ENCODE measurements at regions not wholly inside any gene's neighbourhood (a gene's known extent, or its start where the extent isn't known, plus 50 kb on each side); places are given as distances from the start of the nearest gene placed in this dataset.

- H3K36me3 Mint-ChIP-seq (ENCODE audit: unreplicated experiment): no peaks in the 10 kb centered on the region
- no peak for DNase-seq
- no peak overlapping the region for H3K4me3 Mint-ChIP-seq (ENCODE audit: unreplicated experiment)
- TF ChIP-seq CTCF (IDR thresholded peaks at IDR 0.05; ENCODE audit: partially characterized antibody, unreplicated experiment): no peak
- no peaks in the 10 kb centered on the region for H3K27me3 Mint-ChIP-seq (ENCODE audit: unreplicated experiment)
- H3K4me1 Mint-ChIP-seq (ENCODE audit: low read depth, unreplicated experiment): no peaks in the 10 kb centered on the region
- H3K9me3 Mint-ChIP-seq (ENCODE audit: unreplicated experiment): peaks cover 3% of the 10 kb centered on the region
- no peak overlapping the region for H3K27ac Mint-ChIP-seq (ENCODE audit: unreplicated experiment)
These were observed 507.9 kb downstream of the RPS24 start for GRCh38 chr10:78541481-78542140.

GRCh38 chr10:78542141-78542489, 508.5 kb downstream of the RPS24 start:
- DNase-seq: no peak
- TF ChIP-seq CTCF (IDR thresholded peaks at IDR 0.05; ENCODE audit: partially characterized antibody, unreplicated experiment): no peak
- no peaks in the 10 kb centered on the region for H3K27me3 Mint-ChIP-seq (ENCODE audit: unreplicated experiment)
- no peak overlapping the region for H3K4me3 Mint-ChIP-seq (ENCODE audit: unreplicated experiment)
- no peak overlapping the region for H3K27ac Mint-ChIP-seq (ENCODE audit: unreplicated experiment)
- H3K4me1 Mint-ChIP-seq (ENCODE audit: low read depth, unreplicated experiment): no peaks in the 10 kb centered on the region
- H3K9me3 Mint-ChIP-seq (ENCODE audit: unreplicated experiment): peaks cover 3% of the 10 kb centered on the region
- no peaks in the 10 kb centered on the region for H3K36me3 Mint-ChIP-seq (ENCODE audit: unreplicated experiment)

- no peak for TF ChIP-seq CTCF (IDR thresholded peaks at IDR 0.05; ENCODE audit: partially characterized antibody, unreplicated experiment)
- Mint-ChIP-seq H3K27ac (ENCODE audit: unreplicated experiment) (no peak overlapping the region), H3K27me3 (ENCODE audit: unreplicated experiment) (no peaks in the 10 kb centered on the region), H3K4me3 (ENCODE audit: unreplicated experiment) (no peak overlapping the region), H3K4me1 (ENCODE audit: low read depth, unreplicated experiment) (no peaks in the 10 kb centered on the region), H3K36me3 (ENCODE audit: unreplicated experiment) (no peaks in the 10 kb centered on the region), H3K9me3 (ENCODE audit: unreplicated experiment) (peaks cover 3% of the 10 kb centered on the region)
- DNase-seq: no peak
These were observed 508.9 kb downstream of the RPS24 start for GRCh38 chr10:78542521-78542920.

- Mint-ChIP-seq H3K27ac (ENCODE audit: unreplicated experiment) (no peak overlapping the region), H3K36me3 (ENCODE audit: unreplicated experiment) (no peaks in the 10 kb centered on the region), H3K4me3 (ENCODE audit: unreplicated experiment) (no peak overlapping the region), H3K4me1 (ENCODE audit: low read depth, unreplicated experiment) (no peaks in the 10 kb centered on the region), H3K9me3 (ENCODE audit: unreplicated experiment) (peaks cover 3% of the 10 kb centered on the region), H3K27me3 (ENCODE audit: unreplicated experiment) (peaks cover 3% of the 10 kb centered on the region)
- TF ChIP-seq CTCF (IDR thresholded peaks at IDR 0.05; ENCODE audit: partially characterized antibody, unreplicated experiment): no peak
- no peak for DNase-seq
These were observed 509.5 kb downstream of the RPS24 start for GRCh38 chr10:78543031-78543748.

GRCh38 chr10:78543749-78544362, 510.2 kb downstream of the RPS24 start:
- Mint-ChIP-seq H3K4me1 (ENCODE audit: low read depth, unreplicated experiment) (no peaks in the 10 kb centered on the region), H3K36me3 (ENCODE audit: unreplicated experiment) (peaks cover 3% of the 10 kb centered on the region)

More at GRCh38 chr10:78543749-78544362, 510.2 kb downstream of the RPS24 start:
- DNase-seq: no peak
- peaks cover 3% of the 10 kb centered on the region for H3K9me3 Mint-ChIP-seq (ENCODE audit: unreplicated experiment)
- H3K4me3 Mint-ChIP-seq (ENCODE audit: unreplicated experiment): no peak overlapping the region
- no peak for TF ChIP-seq CTCF (IDR thresholded peaks at IDR 0.05; ENCODE audit: partially characterized antibody, unreplicated experiment)
- no peak overlapping the region for H3K27ac Mint-ChIP-seq (ENCODE audit: unreplicated experiment)
- H3K27me3 Mint-ChIP-seq (ENCODE audit: unreplicated experiment): peaks cover 3% of the 10 kb centered on the region
